ENCODE measurements at regions not wholly inside any gene's neighbourhood (a gene's known extent, or its start where the extent isn't known, plus 50 kb on each side); places are given as distances from the start of the nearest gene placed in this dataset.

DNA sequence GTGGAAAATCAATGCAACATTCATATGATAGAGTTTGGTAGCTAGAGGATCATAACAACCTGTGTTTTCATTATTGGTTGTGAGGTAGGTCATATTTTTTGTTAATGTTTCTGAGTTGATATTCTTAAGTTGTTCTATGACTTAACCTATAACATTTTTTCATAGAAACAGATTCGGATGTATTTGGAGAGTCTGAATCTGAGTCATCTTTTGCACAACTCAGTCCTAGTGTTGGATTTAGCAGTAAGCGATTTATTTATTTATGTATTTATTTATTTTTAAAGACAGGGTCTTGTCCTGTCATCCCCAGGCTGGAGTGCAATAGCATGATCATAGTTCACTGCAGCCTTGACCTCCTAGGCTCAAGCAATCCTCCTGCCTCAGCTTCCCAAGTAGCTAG is 292.8 kb upstream of the ZNF717 start:
- Histone ChIP-seq H3K23ac (ENCODE audit: insufficient read length) (no peak overlapping the region), H3K79me2 (ENCODE audit: control insufficient read depth in 1 of 2, insufficient read depth in 2 of 2, low read length in 2 of 2) (no peaks in the 10 kb centered on the region), H3K27me3 (replicated peaks in 1 of 4; ENCODE audit: control insufficient read depth in 3 of 4, extremely low read depth in 1 of 4, insufficient read depth in 3 of 4, low read length in 3 of 4) (no peaks in the 10 kb centered on the region), H3K14ac (ENCODE audit: insufficient read length) (no peak overlapping the region), H3K4ac (replicated peaks; ENCODE audit: insufficient read length, low read depth, low read length) (no peak overlapping the region), H3K4me2 (ENCODE audit: insufficient read depth in 1 of 2, low read depth in 2 of 2, low read length in 2 of 2) (no peak overlapping the region), H2BK5ac (ENCODE audit: low read depth, low read length) (no peak overlapping the region), H3K9ac (replicated peaks in 1 of 4; ENCODE audit: extremely low read depth in 1 of 4, low read depth in 3 of 4, low read length in 3 of 4) (no peak overlapping the region), H4K5ac (ENCODE audit: insufficient read length, low read depth, low read length) (no peak overlapping the region), H4K91ac (replicated peaks; ENCODE audit: insufficient read length, low read length) (no peak overlapping the region), H2BK15ac (ENCODE audit: low read length) (no peak overlapping the region), H3K4me1 (replicated peaks in 1 of 4; ENCODE audit: control insufficient read depth in 3 of 4, insufficient read depth in 4 of 4, low read length in 3 of 4) (no peaks in the 10 kb centered on the region), H2AK5ac (ENCODE audit: low read depth, low read length) (no peak overlapping the region), H3K23me2 (ENCODE audit: low read depth, low read length) (no peaks in the 10 kb centered on the region), H2BK120ac (replicated peaks; ENCODE audit: low read depth, low read length) (no peak overlapping the region), H3K18ac (ENCODE audit: extremely low read depth, low read length) (no peak overlapping the region), H4K20me1 (replicated peaks in 1 of 2; ENCODE audit: control insufficient read depth in 1 of 2, insufficient read depth in 2 of 2, low read length in 2 of 2) (no peaks in the 10 kb centered on the region), H2AFZ (ENCODE audit: low read length) (no peak overlapping the region), H3K79me1 (ENCODE audit: low read depth, low read length) (no peaks in the 10 kb centered on the region), H2BK20ac (ENCODE audit: low read length) (no peak overlapping the region), H3K36me3 (ENCODE audit: control insufficient read depth in 2 of 4, insufficient read depth in 4 of 4, low read length in 3 of 4) (no peaks in the 10 kb centered on the region; a peak in 1 of 8 replicates), H2BK12ac (ENCODE audit: low read depth, low read length) (no peak overlapping the region), H3K27ac (ENCODE audit: low read depth, low read length) (no peak overlapping the region), H4K8ac (ENCODE audit: extremely low read depth, insufficient read depth, low read length) (no peak overlapping the region), H3K56ac (replicated peaks; ENCODE audit: insufficient read length, low read depth, low read length) (no peak overlapping the region), H3K9me3 (ENCODE audit: insufficient read depth in 2 of 2, low read depth in 1 of 2, low read length in 1 of 2) (no peaks in the 10 kb centered on the region; a peak in 1 of 4 replicates), H3K4me3 (ENCODE audit: extremely low read depth in 1 of 4, insufficient read depth in 2 of 4, low read depth in 3 of 4, low read length in 4 of 4) (no peak overlapping the region)
- POLR2A ChIA-PET (ENCODE audit: partially characterized antibody): no interaction called here
- no peak for DNase-seq (ENCODE audit: low read depth in 1 of 2, low spot score in 2 of 2)
- TF ChIP-seq GTF2F1 (IDR thresholded peaks at IDR 0.05; ENCODE audit: borderline replicate concordance, low read depth, low read length) (no peak), KDM4A (IDR thresholded peaks at IDR 0.05; ENCODE audit: low read depth, low read length, severe bottlenecking) (no peak), PHF8 (conservative IDR thresholded peaks at IDR 0.05; ENCODE audit: low read depth, low read length) (no peak), CHD1 (IDR thresholded peaks at IDR 0.05; ENCODE audit: low read depth, low read length) (no peak), TEAD4 (IDR thresholded peaks at IDR 0.05; ENCODE audit: low read depth, low read length) (no peak), FOSL1 (IDR thresholded peaks at IDR 0.05; ENCODE audit: insufficient read depth, low read depth, low read length) (no peak), GABPA (IDR thresholded peaks at IDR 0.05; ENCODE audit: borderline replicate concordance, insufficient read depth, low read length) (no peak), CHD2 (IDR thresholded peaks at IDR 0.05; ENCODE audit: low read length) (no peak), RFX5 (IDR thresholded peaks at IDR 0.05; ENCODE audit: borderline replicate concordance, low read depth, low read length) (no peak), EZH2 (IDR thresholded peaks at IDR 0.05; ENCODE audit: low read depth, low read length, severe bottlenecking) (no peak)
- CTCF ChIA-PET (ENCODE audit: partially characterized antibody): interaction anchor here (0.7 to 1.3 kb wide), 2 partner anchors 33 to 632 kb away, joined by 3 to 4 read pairs; no protein-coding TSS in a partner anchor
- WGBS, 2 experiments (ENCODE audit: extremely low coverage in 1 of 2, insufficient coverage in 1 of 2, insufficient read length in 1 of 2, insufficient replicate concordance in 2 of 2, low coverage in 1 of 2, low lambda C conversion rate in 2 of 2, missing lambda C conversion rate in 1 of 2): 93% methylated on average over 2 of the region's 2 CpGs; no CpG with 5 or more reads in 1 of the 2 experiments
- FAIRE-seq: no peak

All from H1 (cell line).